GM12864 (cell line): ENCODE measurements at regions not wholly inside any gene's neighbourhood (a gene's known extent, or its start where the extent isn't known, plus 50 kb on each side); places are given as distances from the start of the nearest gene placed in this dataset.

Experiments used
- DNase-seq: peaks from one replicate; pipeline ENCODE4 v3.0.0-alpha.2; 2011; ENCODE audit warnings: low read depth
- H3K4me3 ChIP-seq: 2 replicates; pipeline ENCODE4 v1.5.1; 2011; ENCODE audit warnings: mild to moderate bottlenecking, low read depth, low read length, control low read depth
- CTCF ChIP-seq: IDR thresholded peaks from 2 replicates; pipeline ENCODE4 v1.5.1; 2011; ENCODE audit warnings: low read depth, mild to moderate bottlenecking, moderate library complexity, low read length, control low read depth, inconsistent platforms; ENCODE audit errors: missing control alignments

- DNase-seq: no peak
- H3K4me3 ChIP-seq: no peak overlapping the region
- TF ChIP-seq CTCF: no peak
Measured at GRCh38 chr15:62495670-62496614, 330.9 kb upstream of the C2CD4B start.

- TF ChIP-seq CTCF: no peak
- no peak overlapping the region for H3K4me3 ChIP-seq
- DNase-seq: no peak
Measured at GRCh38 chr15:62497356-62497755, 332.3 kb upstream of the C2CD4B start.

GRCh38 chr15:62498278-62498677 lies 333.2 kb upstream of the C2CD4B start:
- no peak for TF ChIP-seq CTCF
- no peak overlapping the region for H3K4me3 ChIP-seq
- DNase-seq: no peak

GRCh38 chr15:62498712-62499111 lies 333.6 kb upstream of the C2CD4B start:
- no peak for TF ChIP-seq CTCF

DNA sequence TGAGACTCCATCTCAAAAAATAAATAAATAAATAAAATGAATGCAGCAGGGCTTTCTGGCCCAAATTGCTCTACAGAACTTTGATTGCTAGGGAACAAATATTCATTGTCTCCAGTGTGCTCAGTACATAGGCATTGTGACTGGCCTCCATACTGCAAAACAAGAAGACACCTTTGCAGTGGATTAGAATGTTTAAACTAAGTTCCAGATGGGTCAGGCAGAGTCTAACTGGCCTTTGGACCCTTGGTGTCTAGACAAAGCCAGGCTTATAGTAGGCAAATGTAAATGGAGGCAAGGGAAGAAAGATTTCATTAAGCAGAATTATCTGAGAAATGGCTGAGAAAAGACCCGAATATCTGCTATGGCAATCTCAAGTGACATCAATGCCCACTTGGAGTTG lies 335.2 kb upstream of the C2CD4B start:
- TF ChIP-seq CTCF: no peak
- no peak overlapping the region for H3K4me3 ChIP-seq
- no peak for DNase-seq

More at GRCh38 chr15:62498712-62499111, 333.6 kb upstream of the C2CD4B start:
- H3K4me3 ChIP-seq: no peak overlapping the region
- no peak for DNase-seq

- DNase-seq: no peak
- H3K4me3 ChIP-seq: no peak overlapping the region
- TF ChIP-seq CTCF: no peak
Measured at GRCh38 chr15:62502451-62502850, 337.4 kb upstream of the C2CD4B start.

- no peak for DNase-seq
- TF ChIP-seq CTCF: no peak
- no peak overlapping the region for H3K4me3 ChIP-seq
Measured at GRCh38 chr15:62503451-62503850, 338.4 kb upstream of the C2CD4B start.
